ENCODE measurements at regions not wholly inside any gene's neighbourhood (a gene's known extent, or its start where the extent isn't known, plus 50 kb on each side); places are given as distances from the start of the nearest gene placed in this dataset.

DNA sequence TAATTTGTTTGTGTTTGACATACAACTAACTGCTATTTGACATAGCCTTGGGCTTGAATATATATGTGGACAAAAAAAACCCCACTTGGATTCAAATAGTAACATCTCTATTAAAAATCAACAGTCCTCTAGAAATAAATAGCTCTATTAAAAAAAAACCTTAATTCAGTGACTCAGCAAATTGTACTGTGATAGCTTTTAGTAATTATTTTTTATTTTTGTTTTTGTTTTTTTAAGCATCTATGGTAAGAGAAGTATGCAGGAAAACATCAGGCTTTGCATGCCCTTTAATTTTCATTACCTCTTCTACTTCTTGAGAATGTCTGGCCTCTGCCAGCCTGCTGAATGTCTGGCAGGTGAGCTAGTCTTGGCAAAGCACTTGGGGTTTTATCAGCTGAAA lies 300.7 kb downstream of the NPR3 start:
- TF ChIP-seq, protein P1, sequence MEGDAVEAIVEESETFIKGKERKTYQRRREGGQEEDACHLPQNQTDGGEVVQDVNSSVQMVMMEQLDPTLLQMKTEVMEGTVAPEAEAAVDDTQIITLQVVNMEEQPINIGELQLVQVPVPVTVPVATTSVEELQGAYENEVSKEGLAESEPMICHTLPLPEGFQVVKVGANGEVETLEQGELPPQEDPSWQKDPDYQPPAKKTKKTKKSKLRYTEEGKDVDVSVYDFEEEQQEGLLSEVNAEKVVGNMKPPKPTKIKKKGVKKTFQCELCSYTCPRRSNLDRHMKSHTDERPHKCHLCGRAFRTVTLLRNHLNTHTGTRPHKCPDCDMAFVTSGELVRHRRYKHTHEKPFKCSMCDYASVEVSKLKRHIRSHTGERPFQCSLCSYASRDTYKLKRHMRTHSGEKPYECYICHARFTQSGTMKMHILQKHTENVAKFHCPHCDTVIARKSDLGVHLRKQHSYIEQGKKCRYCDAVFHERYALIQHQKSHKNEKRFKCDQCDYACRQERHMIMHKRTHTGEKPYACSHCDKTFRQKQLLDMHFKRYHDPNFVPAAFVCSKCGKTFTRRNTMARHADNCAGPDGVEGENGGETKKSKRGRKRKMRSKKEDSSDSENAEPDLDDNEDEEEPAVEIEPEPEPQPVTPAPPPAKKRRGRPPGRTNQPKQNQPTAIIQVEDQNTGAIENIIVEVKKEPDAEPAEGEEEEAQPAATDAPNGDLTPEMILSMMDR (IDR thresholded peaks at IDR 0.05; ENCODE audit: insufficient read depth, low read depth, low read length): no peak
- TF ChIP-seq EZH2 (IDR thresholded peaks at IDR 0.05; ENCODE audit: insufficient read depth, low read length): no peak
